RPMI8226 (cell line): ENCODE measurements at regions not wholly inside any gene's neighbourhood (a gene's known extent, or its start where the extent isn't known, plus 50 kb on each side); places are given as distances from the start of the nearest gene placed in this dataset.

Experiments
- DNase-seq: peaks from one replicate; pipeline ENCODE4 v3.0.0-alpha.2; 2015

DNA sequence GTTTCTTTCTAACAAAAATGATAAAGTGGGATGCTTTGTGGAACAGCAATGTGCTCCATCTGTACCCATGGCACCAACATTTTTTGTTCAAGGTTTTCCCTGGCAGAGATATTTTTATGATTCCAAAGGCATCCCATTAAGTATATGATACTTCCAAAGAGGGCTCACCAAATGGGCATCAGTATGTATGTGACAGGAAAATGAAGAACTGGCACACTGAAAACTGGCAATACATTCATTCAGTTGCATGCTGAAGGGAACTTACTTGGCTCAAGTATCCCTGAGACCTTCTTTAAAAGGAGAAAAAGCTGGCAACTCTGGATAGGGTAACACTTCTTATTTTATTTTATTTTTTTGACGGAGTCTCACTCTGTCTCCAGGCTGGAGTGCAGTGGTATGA is 249.8 kb downstream of the IL20RB start:
- no peak for DNase-seq

DNA sequence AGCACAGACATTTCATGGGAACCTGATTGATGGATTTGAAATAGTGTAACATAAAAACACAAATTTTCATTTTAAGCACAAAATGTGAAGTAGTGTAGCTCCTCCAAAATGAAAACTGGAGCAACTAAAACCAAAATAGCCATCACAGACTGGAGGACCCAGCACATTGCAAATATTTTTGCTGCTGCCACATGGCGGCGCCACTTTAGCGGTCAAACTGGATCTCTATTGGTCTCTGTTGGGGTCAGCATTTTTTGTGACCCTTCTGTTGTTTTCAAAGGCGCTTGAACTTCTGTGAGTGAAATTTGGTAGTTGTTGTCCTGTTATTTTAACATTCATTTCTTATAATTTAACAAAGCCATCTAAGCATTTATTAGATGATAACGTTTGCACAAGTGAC is 259.9 kb downstream of the IL20RB start:
- peak; percentile 5 for DNase-seq

GRCh38 chr3:137219801-137220445 is 262.1 kb downstream of the IL20RB start:
- no peak for DNase-seq

DNA sequence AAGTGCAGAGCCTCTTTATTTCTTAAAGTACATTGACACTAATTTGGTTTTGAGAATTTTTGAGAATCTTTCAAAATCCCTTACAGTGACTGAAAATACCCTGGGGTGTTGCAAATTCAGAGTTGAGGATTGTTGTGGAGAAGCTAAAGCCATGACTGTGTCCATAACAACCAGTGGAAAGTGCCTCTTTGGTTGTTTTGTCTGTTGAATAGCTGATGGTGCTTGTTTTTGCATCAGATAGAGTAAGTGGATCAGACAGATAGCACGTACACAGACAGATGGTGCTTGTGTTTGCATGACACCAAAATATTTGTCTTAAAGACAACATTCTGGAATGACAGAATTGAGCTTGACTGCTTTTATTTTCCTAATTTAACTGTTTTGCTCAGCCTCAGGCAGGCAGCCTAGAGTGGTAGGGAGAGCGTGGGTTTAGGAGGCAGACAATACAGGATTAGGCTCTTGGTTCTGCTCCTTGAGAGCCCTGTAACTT is 265.0 kb downstream of the IL20RB start:
- no peak for DNase-seq

- no peak for DNase-seq
Observed at GRCh38 chr3:137224464-137224863, 266.7 kb downstream of the IL20RB start.

GRCh38 chr3:137242836-137243400 is 285.1 kb downstream of the IL20RB start:
- DNase-seq, result no peak

DNA sequence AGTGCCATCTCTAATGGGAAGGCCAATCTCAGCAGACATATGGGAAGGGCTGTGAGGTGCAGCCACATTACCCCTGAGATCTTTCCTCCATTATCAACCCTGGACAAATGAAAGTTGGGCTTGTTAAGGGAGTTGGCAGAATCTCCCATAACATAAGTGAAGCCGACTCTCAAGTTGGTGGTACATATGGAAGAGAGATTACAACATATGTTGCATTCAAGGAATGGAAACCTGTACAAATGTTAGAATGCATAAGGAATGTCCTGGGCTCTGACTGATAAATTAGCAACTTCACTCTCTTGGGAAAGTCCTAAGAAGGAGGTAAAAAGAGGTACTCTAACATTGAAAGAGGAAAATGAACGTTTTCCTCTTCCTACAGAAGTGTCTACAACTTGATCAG is 288.7 kb downstream of the IL20RB start:
- DNase-seq, result no peak

- no peak for DNase-seq
Observed at GRCh38 chr3:137249311-137249940, 291.6 kb downstream of the IL20RB start.

DNA sequence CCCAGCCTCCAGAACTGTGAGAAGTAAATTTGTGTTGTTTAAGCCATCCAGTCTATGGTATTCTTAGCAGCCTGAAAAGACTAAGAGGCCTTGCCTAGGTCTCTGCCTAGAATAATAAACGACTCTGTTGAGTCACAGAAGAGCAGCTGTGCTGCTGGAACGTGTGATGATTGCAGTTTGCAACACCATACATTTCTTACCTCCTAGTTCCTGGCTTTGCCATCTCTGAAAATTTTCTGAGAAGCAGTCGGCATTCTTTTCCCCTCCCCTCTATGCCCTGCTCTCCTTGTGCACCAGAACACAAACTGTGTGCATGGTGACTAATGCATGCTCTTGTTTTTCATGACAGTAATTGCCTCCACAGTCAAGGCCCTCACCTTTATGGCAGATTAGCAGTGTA is 301.3 kb downstream of the IL20RB start:
- DNase-seq, result no peak

GRCh38 chr3:137259701-137260100 is 301.9 kb downstream of the IL20RB start:
- no peak for DNase-seq

- DNase-seq, result no peak
Observed at GRCh38 chr3:137264071-137264820, 306.5 kb downstream of the IL20RB start.

DNA sequence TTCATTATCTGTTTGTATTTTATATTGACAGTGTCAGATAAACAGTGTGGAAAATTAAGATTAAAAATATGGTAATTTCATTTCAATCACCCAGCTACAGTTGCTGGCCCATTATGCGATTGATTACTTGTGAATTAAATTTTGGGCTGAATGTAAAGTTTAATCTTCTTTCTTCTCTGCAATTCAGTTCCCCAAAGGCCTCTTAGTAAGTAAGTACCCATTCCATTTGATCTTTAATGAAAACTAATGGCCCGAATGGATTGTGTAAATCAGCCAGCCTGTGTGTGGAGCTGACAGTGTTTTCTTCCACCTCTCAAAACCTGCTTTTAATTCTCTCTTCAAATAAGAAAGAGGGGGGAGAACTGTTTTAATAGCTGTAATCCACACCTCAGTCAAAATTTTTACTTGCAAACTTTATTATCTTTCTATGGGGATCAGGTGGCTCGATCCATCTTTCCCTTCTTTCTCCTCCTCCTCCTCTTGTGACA is 307.1 kb downstream of the IL20RB start:
- no peak for DNase-seq

DNA sequence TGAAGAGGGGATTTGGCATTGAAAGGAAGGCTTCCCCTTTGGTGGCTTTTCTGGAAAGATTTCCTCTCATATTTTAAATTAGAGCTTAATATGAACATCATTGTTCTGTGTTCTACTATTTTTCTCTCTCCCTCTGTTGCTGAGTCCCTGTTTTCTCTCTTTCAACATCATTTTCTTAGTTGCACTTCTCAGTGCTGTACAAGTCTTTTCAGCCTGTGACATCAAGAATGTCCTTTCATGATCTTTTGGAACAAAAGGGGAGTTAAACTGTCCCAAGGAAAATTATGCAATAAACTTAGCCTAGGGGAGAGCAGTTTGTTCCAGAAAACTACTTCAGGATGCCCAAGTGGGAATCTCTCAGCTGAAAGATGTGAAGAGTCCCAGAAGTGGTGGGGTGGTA is 325.1 kb downstream of the IL20RB start:
- DNase-seq, result no peak

DNA sequence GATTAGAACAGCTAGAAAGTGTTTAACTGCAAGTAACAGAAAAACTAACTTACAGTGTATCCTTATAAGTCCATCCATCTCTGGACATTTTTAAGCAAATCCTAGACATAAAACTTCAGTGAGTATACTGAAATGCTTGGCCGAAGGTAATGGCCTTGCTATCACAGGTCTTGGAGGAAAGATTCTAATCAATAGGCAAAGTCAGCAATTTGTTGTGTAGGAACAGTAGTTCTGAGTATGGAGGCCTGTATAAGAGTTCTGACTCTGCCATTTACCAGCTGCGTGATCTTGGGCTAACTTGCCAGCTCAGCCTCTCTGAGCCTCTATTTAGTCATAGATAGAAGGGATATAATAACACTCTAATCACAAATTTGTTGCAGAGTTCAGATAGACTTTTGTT is 328.1 kb downstream of the IL20RB start:
- DNase-seq, result no peak

DNA sequence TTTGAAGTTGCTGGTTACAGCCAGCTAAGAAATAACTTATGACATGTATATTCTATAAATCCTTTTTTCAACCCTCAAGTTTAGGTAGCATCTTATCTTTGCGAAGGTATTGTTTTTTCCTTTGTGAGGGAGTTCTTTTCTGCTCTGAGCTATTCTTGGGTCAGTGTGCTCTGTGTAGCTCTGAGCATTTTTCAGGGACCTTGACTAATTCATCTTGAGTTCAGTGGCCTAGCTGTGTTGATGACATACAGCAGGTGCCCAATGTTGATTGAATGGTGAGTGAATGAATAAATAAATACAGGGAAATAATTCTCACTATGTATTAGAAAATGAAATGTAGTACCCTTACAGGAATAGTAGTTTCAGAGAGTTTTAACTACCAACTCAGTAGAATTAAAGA is 335.3 kb downstream of the IL20RB start:
- no peak for DNase-seq

DNA sequence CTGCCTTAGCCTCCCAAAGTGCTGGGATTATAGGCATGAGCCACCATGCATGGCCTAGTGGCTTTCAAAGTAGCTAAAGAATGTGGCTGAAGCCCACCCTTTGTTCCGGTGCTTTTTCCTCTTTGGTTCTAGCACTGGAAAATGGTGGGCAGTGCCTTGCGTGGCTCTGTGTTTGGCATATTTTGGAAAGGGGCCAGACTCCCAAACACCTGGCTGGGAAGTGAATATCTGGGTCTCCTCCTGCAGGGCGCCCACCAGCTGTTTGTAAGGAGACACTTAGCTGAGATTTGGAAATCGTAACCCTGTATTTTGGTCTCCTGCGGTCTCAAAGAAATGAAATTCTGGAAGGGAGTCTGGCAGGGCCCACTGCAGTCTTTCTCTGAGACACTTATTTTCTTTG is 336.4 kb downstream of the IL20RB start:
- DNase-seq, result no peak

GRCh38 chr3:137294839-137295238 is 337.1 kb downstream of the IL20RB start:
- no peak for DNase-seq

- DNase-seq, result no peak
Observed at GRCh38 chr3:137295336-137295735, 337.6 kb downstream of the IL20RB start.

DNA sequence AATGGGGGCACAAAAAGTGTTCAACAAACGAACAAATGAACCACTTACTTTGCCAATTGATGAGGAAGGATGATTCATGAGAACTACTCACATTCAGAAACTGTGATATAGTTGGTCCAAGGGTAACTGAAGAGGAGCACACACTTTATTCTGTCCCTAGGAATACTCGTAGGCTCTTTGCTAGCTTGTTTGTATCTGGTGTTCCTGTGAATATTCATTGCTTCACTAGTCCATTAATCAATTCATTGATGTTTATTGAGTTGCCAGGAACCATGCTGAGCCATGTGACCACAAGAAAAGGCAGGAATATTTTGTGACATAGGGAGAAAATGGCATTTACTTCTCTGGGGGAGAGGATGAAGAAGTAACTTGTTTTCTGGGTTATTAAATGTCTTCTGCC is 338.3 kb downstream of the IL20RB start:
- DNase-seq, result no peak

DNA sequence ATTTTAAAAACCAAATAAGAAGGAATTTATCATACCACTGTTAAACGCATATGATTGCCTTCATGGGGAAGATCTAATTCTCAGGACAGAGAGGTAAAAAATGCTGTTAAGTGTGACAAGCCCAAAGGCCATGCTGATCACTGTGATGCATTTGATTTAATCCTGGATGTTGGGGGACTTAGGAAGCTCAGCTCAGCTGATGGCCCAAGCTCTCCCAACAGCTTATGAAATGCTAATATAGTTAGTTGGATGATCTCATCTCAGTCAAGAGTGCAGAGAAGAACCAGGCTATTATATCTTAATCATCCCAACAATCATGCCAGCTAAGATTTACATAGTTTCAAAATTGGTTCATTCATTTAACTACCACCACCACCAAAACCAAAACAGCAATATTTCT is 340.0 kb downstream of the IL20RB start:
- no peak for DNase-seq

DNA sequence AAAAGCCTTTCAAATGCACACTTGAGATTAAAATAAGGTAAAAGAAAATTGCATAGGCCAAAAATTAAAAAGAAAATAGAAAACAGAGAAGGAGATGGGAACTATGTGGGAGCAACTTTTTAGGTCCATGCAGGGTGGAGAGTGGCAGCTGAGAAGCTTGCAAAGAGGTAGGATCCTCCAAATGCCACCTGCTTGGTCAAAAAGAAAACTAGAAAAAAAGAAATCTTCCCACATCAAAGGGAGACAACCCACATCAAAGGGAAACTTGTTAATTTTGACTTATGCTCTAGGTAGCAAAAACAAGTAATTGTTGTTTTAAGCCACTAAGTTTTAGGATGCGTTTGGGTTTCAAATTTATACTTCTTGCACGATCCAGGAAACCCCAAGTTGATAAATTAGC is 342.9 kb downstream of the IL20RB start:
- no peak for DNase-seq

DNA sequence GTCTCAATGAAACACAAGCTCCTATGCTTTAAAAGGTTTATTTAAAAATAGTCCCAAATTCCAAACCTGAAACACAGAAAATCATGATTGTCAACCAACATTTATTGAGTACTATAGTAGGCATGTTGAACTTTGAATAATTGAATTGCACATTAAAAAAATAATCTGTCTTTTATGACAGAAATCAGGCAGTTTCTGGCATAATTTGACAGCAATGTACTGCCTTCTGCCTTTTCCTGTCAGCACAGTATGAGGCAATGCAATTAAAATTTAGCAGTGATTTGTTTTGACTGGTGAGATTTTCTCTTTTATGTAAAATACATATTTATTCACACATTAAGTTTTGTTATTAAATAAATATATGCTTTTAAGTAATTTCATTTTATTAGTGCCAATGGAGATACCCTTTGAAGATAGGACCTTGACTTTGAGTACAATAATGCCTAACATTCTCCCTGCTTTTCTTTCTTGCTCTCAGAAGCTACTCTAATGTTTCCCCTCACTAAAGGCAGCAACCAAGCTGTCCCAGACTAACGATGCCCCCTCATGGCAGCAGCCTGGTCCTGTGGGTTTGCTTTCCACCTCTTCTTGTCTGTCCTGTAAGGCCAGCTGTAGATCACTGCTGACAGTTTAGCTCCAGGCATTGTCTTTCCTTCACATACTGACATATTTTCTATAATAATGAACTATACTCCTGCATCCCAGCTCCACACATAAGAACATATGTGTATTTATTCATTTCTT is 346.7 kb downstream of the IL20RB start:
- no peak for DNase-seq

DNA sequence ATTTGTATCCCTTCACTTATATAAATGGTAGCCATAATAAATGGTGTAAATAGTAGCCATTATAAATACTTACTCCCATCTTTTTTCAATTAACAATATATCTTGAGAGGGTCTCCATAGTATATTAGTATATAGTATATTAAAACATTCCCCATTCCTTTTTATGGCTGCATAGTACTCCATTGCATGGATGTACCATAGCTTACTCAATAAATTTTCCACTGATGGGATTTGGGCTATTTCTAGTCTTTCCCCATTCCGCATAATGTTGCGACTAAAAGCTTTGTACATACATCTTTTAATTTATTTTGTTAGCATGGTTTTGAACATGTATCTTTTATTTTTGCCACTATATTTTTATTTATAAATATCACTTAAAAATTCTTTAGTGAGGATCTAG is 366.3 kb downstream of the IL20RB start:
- DNase-seq, result no peak
